IMR-90 (cell line): ENCODE measurements at regions not wholly inside any gene's neighbourhood (a gene's known extent, or its start where the extent isn't known, plus 50 kb on each side); places are given as distances from the start of the nearest gene placed in this dataset.

Experiments used
- ATAC-seq: fragments of 200-7000 bp; cut with Tn5 transposase; 2 replicates; pipeline ENCODE4 v1.9.1; 2020; ENCODE audit warnings: low read depth, mild to moderate bottlenecking, moderate library complexity
- BruUV-seq: library from RNA; stranded (reverse); fragments of 400-500 nt; replicated peaks from 2 replicates; lab custom pipeline; 2021; lab: Mats Ljungman, UMichigan
- CTCF ChIA-PET: fragments of 300-600 bp; formaldehyde crosslinking; extraction: SDS; loops from one replicate; lab custom pipeline; 2021; ENCODE audit warnings: antibody characterized with exemption; lab: Yijun Ruan, JAX
- POLR2A ChIA-PET: fragments of 300-600 bp; sonication (Branson Sonifier 250); formaldehyde crosslinking; loops from one replicate; lab custom pipeline; 2022; ENCODE audit warnings: antibody characterized with exemption; ENCODE audit not compliant: unreplicated experiment; lab: Charles Lee
- DNase-seq: peaks from one replicate; pipeline ENCODE4 v3.0.0; 2013
- H2AFZ ChIP-seq: replicated peaks from 2 replicates; pipeline ENCODE3; 2013; ENCODE audit warnings: low read length, mild to moderate bottlenecking; ENCODE audit not compliant: poor library complexity
- H2AK5ac ChIP-seq: 2 replicates; pipeline ENCODE4 v1.6.1; 2013; ENCODE audit warnings: low read depth, low read length, inconsistent platforms
- H2AK9ac ChIP-seq: replicated peaks from 2 replicates; pipeline ENCODE3; 2013; ENCODE audit warnings: mild to moderate bottlenecking, low read depth, low read length, moderate library complexity; ENCODE audit not compliant: poor library complexity
- H2BK120ac ChIP-seq: 2 replicates; pipeline ENCODE4 v1.6.1; 2013; ENCODE audit warnings: low read depth, low read length, inconsistent platforms
- H2BK15ac ChIP-seq: 3 replicates; pipeline ENCODE4 v1.6.1; 2013; ENCODE audit warnings: low read depth, low read length, inconsistent platforms
- H2BK20ac ChIP-seq: 2 replicates; pipeline ENCODE4 v1.6.1; 2013; ENCODE audit warnings: low read depth, mild to moderate bottlenecking, inconsistent platforms, low read length, moderate library complexity
- H2BK5ac ChIP-seq: 2 replicates; pipeline ENCODE4 v1.6.1; 2013; ENCODE audit warnings: mild to moderate bottlenecking, low read depth, low read length, inconsistent platforms; ENCODE audit not compliant: poor library complexity, severe bottlenecking
- H3K14ac ChIP-seq: replicated peaks from 2 replicates; pipeline ENCODE4 v1.6.1; 2013; ENCODE audit warnings: low read depth, low read length, inconsistent platforms
- H3K18ac ChIP-seq: 2 replicates; pipeline ENCODE4 v1.6.1; 2013; ENCODE audit warnings: low read depth, low read length, control low read depth
- H3K23ac ChIP-seq: 2 replicates; pipeline ENCODE4 v1.6.1; 2013; ENCODE audit warnings: low read depth, low read length, inconsistent platforms
- H3K27ac ChIP-seq: 2 replicates; pipeline ENCODE4 v1.5.1; 2013; ENCODE audit warnings: mild to moderate bottlenecking, control low read depth, low read length; ENCODE audit not compliant: insufficient read depth
- H3K27me3 ChIP-seq: 2 replicates; pipeline ENCODE4 v1.6.1; 2013; ENCODE audit warnings: low read length; ENCODE audit not compliant: control insufficient read depth, insufficient read depth
- H3K36me3 ChIP-seq: 2 replicates; pipeline ENCODE4 v1.6.1; 2013; ENCODE audit warnings: low read length, mixed read lengths; ENCODE audit not compliant: control insufficient read depth, insufficient read depth
- H3K4ac ChIP-seq: 2 replicates; pipeline ENCODE4 v1.6.1; 2013; ENCODE audit warnings: low read depth, low read length, inconsistent platforms
- H3K4me1 ChIP-seq: 2 replicates; pipeline ENCODE4 v1.6.1; 2013; ENCODE audit warnings: low read length, mixed read lengths; ENCODE audit not compliant: control insufficient read depth, insufficient read depth
- H3K4me2 ChIP-seq: 2 replicates; pipeline ENCODE4 v1.6.1; 2013; ENCODE audit warnings: low read depth, mild to moderate bottlenecking, control low read depth, low read length, moderate library complexity
- H3K4me3 ChIP-seq: 2 replicates; pipeline ENCODE4 v1.5.1; 2013; ENCODE audit warnings: low read depth, mild to moderate bottlenecking, control low read depth, low read length, moderate library complexity; ENCODE audit not compliant: insufficient read depth
- H3K56ac ChIP-seq: 2 replicates; pipeline ENCODE4 v1.6.1; 2013; ENCODE audit warnings: low read length, inconsistent platforms; ENCODE audit not compliant: insufficient read depth; ENCODE audit errors: extremely low read depth
- H3K79me1 ChIP-seq, 2 experiments: 2 replicates each; pipeline ENCODE4 v1.6.1; 2013; ENCODE audit warnings: low read length in 2 of 2, inconsistent platforms in 1 of 2, low read depth in 1 of 2
- H3K9ac ChIP-seq: 2 replicates; pipeline ENCODE4 v1.6.1; 2013; ENCODE audit warnings: low read depth, low read length, control low read depth
- H3K9me1 ChIP-seq: 2 replicates; pipeline ENCODE4 v1.6.1; 2013; ENCODE audit warnings: low read length, inconsistent platforms; ENCODE audit not compliant: insufficient read depth
- H3K9me3 ChIP-seq: 2 replicates; pipeline ENCODE4 v1.6.1; 2013; ENCODE audit warnings: low read length; ENCODE audit not compliant: control insufficient read depth, insufficient read depth
- H4K20me1 ChIP-seq: 2 replicates; pipeline ENCODE4 v1.6.1; 2013; ENCODE audit warnings: low read length, inconsistent platforms; ENCODE audit not compliant: insufficient read depth
- H4K5ac ChIP-seq: 2 replicates; pipeline ENCODE4 v1.6.1; 2013; ENCODE audit warnings: mild to moderate bottlenecking, low read depth, low read length, control low read depth
- H4K8ac ChIP-seq, 2 experiments: 2 replicates each; pipeline ENCODE4 v1.6.1; 2013; ENCODE audit warnings: low read depth in 2 of 2, low read length in 2 of 2, control low read depth in 1 of 2, inconsistent platforms in 1 of 2
- H4K91ac ChIP-seq: 2 replicates; pipeline ENCODE4 v1.6.1; 2013; ENCODE audit warnings: low read depth, low read length, inconsistent platforms; ENCODE audit not compliant: insufficient read depth
- BHLHE40 ChIP-seq: fragments of 150-350 bp; IDR thresholded peaks from 2 replicates; pipeline ENCODE4 v1.6.1; 2016; ENCODE audit warnings: mild to moderate bottlenecking, low read depth, low read length
- CEBPB ChIP-seq: IDR thresholded peaks from 2 replicates; pipeline ENCODE4 v1.6.1; 2012; ENCODE audit warnings: low read depth, low read length, improper control_type of control experiment
- CTCF ChIP-seq: conservative IDR thresholded peaks from 2 replicates; pipeline ENCODE4 v1.5.1; 2012; ENCODE audit warnings: mild to moderate bottlenecking, low read depth, low read length, improper control_type of control experiment
- ELK1 ChIP-seq: fragments of 150-350 bp; IDR thresholded peaks from 2 replicates; pipeline ENCODE4 v1.6.1; 2016; ENCODE audit warnings: low read depth, mild to moderate bottlenecking, low read length, moderate library complexity, borderline replicate concordance
- FOS ChIP-seq: fragments of 150-350 bp; IDR thresholded peaks from 2 replicates; pipeline ENCODE4 v1.6.1; 2016; ENCODE audit warnings: low read depth, low read length
- MAFK ChIP-seq: IDR thresholded peaks from 2 replicates; pipeline ENCODE4 v1.6.1; 2012; ENCODE audit warnings: low read depth, low read length, improper control_type of control experiment
- MAZ ChIP-seq: IDR thresholded peaks from 2 replicates; pipeline ENCODE4 v1.6.1; 2012; ENCODE audit warnings: low read depth, mild to moderate bottlenecking, low read length, improper control_type of control experiment, moderate library complexity, borderline replicate concordance
- MXI1 ChIP-seq: IDR thresholded peaks from 2 replicates; pipeline ENCODE4 v1.6.1; 2012; ENCODE audit warnings: low read depth, mild to moderate bottlenecking, low read length, moderate library complexity, borderline replicate concordance
- NFE2L2 ChIP-seq: fragments of 150-350 bp; IDR thresholded peaks from 2 replicates; pipeline ENCODE4 v1.6.1; 2016; ENCODE audit warnings: low read depth, mild to moderate bottlenecking, low read length
- POLR2A ChIP-seq: IDR thresholded peaks from 2 replicates; pipeline ENCODE4 v1.6.1; 2012; ENCODE audit warnings: mild to moderate bottlenecking, low read depth, low read length
- RAD21 ChIP-seq: IDR thresholded peaks from 2 replicates; pipeline ENCODE4 v1.6.1; 2012; ENCODE audit warnings: low read length, improper control_type of control experiment
- SMC3 ChIP-seq: fragments of 150-350 bp; IDR thresholded peaks from 2 replicates; pipeline ENCODE4 v1.6.1; 2016; ENCODE audit warnings: low read depth, mild to moderate bottlenecking, antibody characterized with exemption, low read length, moderate library complexity
- USF2 ChIP-seq: fragments of 150-350 bp; IDR thresholded peaks from 2 replicates; pipeline ENCODE4 v1.6.1; 2017; ENCODE audit warnings: mild to moderate bottlenecking, antibody characterized with exemption, low read length, low read depth
- WGBS, 2 experiments: methylation state at CpG; one replicate each; pipeline versions ENCODE4 v1.1.5 to v1.1.7; 2013; ENCODE audit warnings: missing lambda C conversion rate in 2 of 2; ENCODE audit not compliant: insufficient read length in 1 of 2; ENCODE audit errors: extremely low coverage in 2 of 2; 5-methylcytosine and 5-hydroxymethylcytosine counted together
- dilution Hi-C: fragments of 300-500 bp; cut with HindIII; formaldehyde crosslinking; loops from one replicate; pipeline ENCODE4 v1.14.3; 2018; ENCODE audit warnings: low sequenced_read_pairs; ENCODE audit not compliant: unreplicated experiment
- in situ Hi-C: fragments of 300-500 bp; cut with MboI; formaldehyde crosslinking; loops from 3 replicates; pipeline ENCODE4 v1.14.3; 2019; ENCODE audit warnings: low sequenced_read_pairs, inconsistent platforms, mixed read lengths
- intact Hi-C: fragments of 100-400 bp; cut with micrococcal nuclease; formaldehyde crosslinking; loops from 2 replicates; pipeline ENCODE4 v1.10.0; 2022

GRCh38 chr10:30537586-30537985, 92.0 kb downstream of the LYZL2 start:
- intact Hi-C loops: no loop called here
- Histone ChIP-seq H2AFZ (no peak overlapping the region), H3K23ac (no peak overlapping the region), H2BK20ac (no peak overlapping the region), H3K4me3 (no peak overlapping the region), H2BK120ac (no peak overlapping the region), H4K5ac (no peak overlapping the region), H3K4me2 (no peak overlapping the region), H2BK15ac (no peak overlapping the region), H3K4me1 (0 out of 2 replicates have a peak, but pooled peaks cover 2% of the 10 kb centered on the region), H3K9ac (no peak overlapping the region), H3K27me3 (peaks cover 9% of the 10 kb centered on the region), H3K36me3 (no peaks in the 10 kb centered on the region), H4K91ac (no peak overlapping the region), H4K20me1 (no peaks in the 10 kb centered on the region), H3K4ac (no peak overlapping the region), H2BK5ac (no peak overlapping the region), H4K8ac (no peak overlapping the region), H3K9me1 (no peaks in the 10 kb centered on the region), H3K14ac (no peak overlapping the region), H2AK5ac (no peak overlapping the region), H2AK9ac (no peak overlapping the region), H3K79me1 (no peaks in the 10 kb centered on the region), H3K56ac (no peak overlapping the region), H3K27ac (no peak overlapping the region), H3K9me3 (no peaks in the 10 kb centered on the region), H3K18ac (no peak overlapping the region)
- TF ChIP-seq ELK1 (no peak), USF2 (no peak), NFE2L2 (no peak), POLR2A (no peak), MAZ (no peak), RAD21 (no peak), MXI1 (no peak), BHLHE40 (no peak), SMC3 (no peak), CEBPB (no peak), FOS (no peak), CTCF (no peak), MAFK (no peak)
- no peak for DNase-seq
- ATAC-seq: no peak
- ChIA-PET POLR2A (no interaction called here), CTCF (interaction anchor here (1.0 to 1.7 kb wide), 3 partner anchors 27 to 123 kb away, joined by 3 to 4 read pairs (median 3); no protein-coding TSS in a partner anchor)
- no CpG with 5 or more reads among the region's 2 CpGs for WGBS, 2 experiments
- dilution Hi-C loops: no loop called here
- in situ Hi-C loops: no loop called here
- BruUV-seq: no TSS peak
